ENCODE measurements at regions not wholly inside any gene's neighbourhood (a gene's known extent, or its start where the extent isn't known, plus 50 kb on each side); places are given as distances from the start of the nearest gene placed in this dataset.
A peak's percentile ranks its signal among the peaks of the same experiment; 100 is the strongest.

GRCh38 chr14:53510281-53510912 is 357.3 kb upstream of the DDHD1 start:
- TF ChIP-seq, protein P1, sequence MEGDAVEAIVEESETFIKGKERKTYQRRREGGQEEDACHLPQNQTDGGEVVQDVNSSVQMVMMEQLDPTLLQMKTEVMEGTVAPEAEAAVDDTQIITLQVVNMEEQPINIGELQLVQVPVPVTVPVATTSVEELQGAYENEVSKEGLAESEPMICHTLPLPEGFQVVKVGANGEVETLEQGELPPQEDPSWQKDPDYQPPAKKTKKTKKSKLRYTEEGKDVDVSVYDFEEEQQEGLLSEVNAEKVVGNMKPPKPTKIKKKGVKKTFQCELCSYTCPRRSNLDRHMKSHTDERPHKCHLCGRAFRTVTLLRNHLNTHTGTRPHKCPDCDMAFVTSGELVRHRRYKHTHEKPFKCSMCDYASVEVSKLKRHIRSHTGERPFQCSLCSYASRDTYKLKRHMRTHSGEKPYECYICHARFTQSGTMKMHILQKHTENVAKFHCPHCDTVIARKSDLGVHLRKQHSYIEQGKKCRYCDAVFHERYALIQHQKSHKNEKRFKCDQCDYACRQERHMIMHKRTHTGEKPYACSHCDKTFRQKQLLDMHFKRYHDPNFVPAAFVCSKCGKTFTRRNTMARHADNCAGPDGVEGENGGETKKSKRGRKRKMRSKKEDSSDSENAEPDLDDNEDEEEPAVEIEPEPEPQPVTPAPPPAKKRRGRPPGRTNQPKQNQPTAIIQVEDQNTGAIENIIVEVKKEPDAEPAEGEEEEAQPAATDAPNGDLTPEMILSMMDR (IDR thresholded peaks at IDR 0.05; ENCODE audit: low read depth, low read length) = no peak
- no peak for DNase-seq (ENCODE audit: low read depth in 2 of 2)
- no peak overlapping the region for H3K4me3 ChIP-seq (replicated peaks in 1 of 2; ENCODE audit: low read depth in 2 of 2, low read length in 2 of 2)

- TF ChIP-seq, protein P1 (IDR thresholded peaks at IDR 0.05; ENCODE audit: low read depth, low read length) = no peak
- no peak overlapping the region for H3K4me3 ChIP-seq (replicated peaks in 1 of 2; ENCODE audit: low read depth in 2 of 2, low read length in 2 of 2)
- DNase-seq (ENCODE audit: low read depth in 2 of 2) = peak; percentile 20 to 44
Measured at GRCh38 chr14:53509276-53510244, 356.4 kb upstream of the DDHD1 start.

DNA sequence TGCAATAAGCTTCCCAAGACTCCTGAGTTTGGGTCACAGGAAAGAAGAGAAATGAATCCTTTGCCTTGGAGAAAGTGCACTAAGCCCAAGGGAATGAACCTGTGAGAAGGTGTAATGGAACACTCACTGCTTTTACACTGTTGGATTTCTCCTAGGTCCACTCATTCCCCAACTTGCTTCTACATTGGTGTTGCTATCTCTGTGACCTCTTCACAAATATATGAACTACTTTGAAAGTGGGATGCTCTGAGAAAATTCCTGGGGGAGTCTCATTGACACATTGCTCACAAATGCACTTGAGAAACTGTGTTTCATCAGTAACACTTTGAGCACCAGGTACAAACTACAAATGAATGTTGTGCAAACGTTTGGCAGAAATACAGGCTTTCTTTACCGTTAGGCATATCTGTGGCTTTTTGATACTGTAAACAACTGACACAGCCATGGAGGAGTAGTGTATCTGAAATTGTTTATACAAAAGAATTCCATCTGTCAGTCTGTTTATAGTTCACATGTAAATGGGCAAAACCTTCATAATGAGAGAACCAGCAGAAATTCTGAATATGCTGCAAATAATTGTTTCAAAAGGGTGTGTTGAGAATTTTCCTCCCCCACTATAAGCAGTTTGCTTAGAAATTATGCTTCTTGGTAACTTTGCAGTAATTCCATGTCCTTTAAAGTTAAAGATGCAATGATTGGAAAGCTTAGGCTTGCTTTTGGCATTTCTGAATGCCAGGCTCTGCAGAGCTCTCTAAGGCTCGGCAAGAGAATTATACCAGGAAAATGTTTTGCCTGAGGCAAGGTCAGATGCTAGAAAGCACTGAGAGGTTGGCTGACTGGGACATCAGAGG is 348.5 kb upstream of the DDHD1 start:
- TF ChIP-seq, protein P1 (IDR thresholded peaks at IDR 0.05; ENCODE audit: low read depth, low read length) = no peak
- H3K4me3 ChIP-seq (replicated peaks in 1 of 2; ENCODE audit: low read depth in 2 of 2, low read length in 2 of 2) = no peak overlapping the region
- DNase-seq (ENCODE audit: low read depth in 2 of 2) = peak in 1 of 2 donors; percentile 23

DNA sequence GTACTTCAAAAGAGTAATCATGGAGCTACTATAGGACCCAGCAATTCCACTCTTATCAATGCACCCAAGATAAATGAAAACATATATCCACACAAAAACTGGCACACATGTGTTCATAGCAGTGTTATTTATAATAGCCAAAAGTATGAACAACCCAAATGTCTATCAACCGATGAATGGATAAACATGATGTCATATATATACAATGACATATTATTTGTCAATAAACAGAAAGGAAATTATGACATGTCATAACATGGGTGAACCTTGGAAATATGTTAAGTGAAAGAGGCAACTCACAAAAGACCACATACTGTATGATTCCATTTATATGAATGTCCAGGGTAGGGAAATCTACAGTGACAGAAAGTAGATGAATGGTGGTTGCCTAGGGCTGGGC is 347.1 kb upstream of the DDHD1 start:
- TF ChIP-seq, protein P1 (IDR thresholded peaks at IDR 0.05; ENCODE audit: low read depth, low read length) = no peak
- DNase-seq (ENCODE audit: low read depth in 2 of 2) = no peak
- H3K4me3 ChIP-seq (replicated peaks in 1 of 2; ENCODE audit: low read depth in 2 of 2, low read length in 2 of 2) = no peak overlapping the region

GRCh38 chr14:53496668-53497067 is 343.5 kb upstream of the DDHD1 start:
- DNase-seq (ENCODE audit: low read depth in 2 of 2) = no peak
- no peak overlapping the region for H3K4me3 ChIP-seq (replicated peaks in 1 of 2; ENCODE audit: low read depth in 2 of 2, low read length in 2 of 2)
- TF ChIP-seq, protein P1 (IDR thresholded peaks at IDR 0.05; ENCODE audit: low read depth, low read length) = no peak

GRCh38 chr14:53495846-53496343 is 342.8 kb upstream of the DDHD1 start:
- no peak overlapping the region for H3K4me3 ChIP-seq (replicated peaks in 1 of 2; ENCODE audit: low read depth in 2 of 2, low read length in 2 of 2)
- DNase-seq (ENCODE audit: low read depth in 2 of 2) = no peak
- TF ChIP-seq, protein P1 (IDR thresholded peaks at IDR 0.05; ENCODE audit: low read depth, low read length) = no peak
